GDM1 (cell line): ENCODE measurements at regions not wholly inside any gene's neighbourhood (a gene's known extent, or its start where the extent isn't known, plus 50 kb on each side); places are given as distances from the start of the nearest gene placed in this dataset.
"Not testable (repeated sequence)": the region's sequence is repeated elsewhere in the genome, so short reads cannot be mapped to it uniquely, and the experiment has no call there.

ENCODE experiments used
- DNase-seq: peaks from one replicate; lab custom pipeline; 2025; lab: John Stamatoyannopoulos, UW

GRCh38 chr3:187795207-187795960 is 50.1 kb upstream of the BCL6 start:
- no peak for DNase-seq

- DNase-seq, result no peak
Measured at GRCh38 chr3:187798126-187798525, 52.9 kb upstream of the BCL6 start.

GRCh38 chr3:187798531-187799530 is 53.6 kb upstream of the BCL6 start:
- no peak for DNase-seq

GRCh38 chr3:187799942-187800641 is 54.8 kb upstream of the BCL6 start:
- DNase-seq, result no peak

GRCh38 chr3:187801152-187801551 is 55.9 kb upstream of the BCL6 start:
- no peak for DNase-seq

- DNase-seq, result no peak
Measured at GRCh38 chr3:187802203-187802927, 57.1 kb upstream of the BCL6 start.

GRCh38 chr3:187802928-187803259 is 57.6 kb upstream of the BCL6 start:
- no peak for DNase-seq

GRCh38 chr3:187804120-187804744 is 59.0 kb upstream of the BCL6 start:
- no peak for DNase-seq

DNA sequence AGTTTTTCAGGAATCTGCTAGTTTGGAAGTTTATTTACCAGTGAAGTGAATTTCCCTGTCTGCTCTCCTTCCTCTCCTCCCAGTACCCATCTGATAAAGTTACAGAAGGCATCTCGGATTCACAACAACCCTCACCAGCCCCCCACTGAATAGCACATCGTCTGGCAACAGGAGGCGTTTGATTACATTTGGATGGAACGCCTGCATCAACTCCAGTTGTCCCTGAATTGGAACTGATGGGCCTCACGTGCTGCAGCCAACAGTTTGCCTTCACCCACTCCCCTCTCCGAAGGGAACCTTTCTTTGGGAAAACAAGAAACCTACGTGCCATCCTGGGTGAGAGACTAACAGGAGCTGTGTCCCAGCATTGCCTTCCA is 59.5 kb upstream of the BCL6 start:
- no peak for DNase-seq

GRCh38 chr3:187805774-187806173 is 60.5 kb upstream of the BCL6 start:
- no peak for DNase-seq

- DNase-seq, result no peak
Measured at GRCh38 chr3:187807086-187807862, 62.0 kb upstream of the BCL6 start.

DNA sequence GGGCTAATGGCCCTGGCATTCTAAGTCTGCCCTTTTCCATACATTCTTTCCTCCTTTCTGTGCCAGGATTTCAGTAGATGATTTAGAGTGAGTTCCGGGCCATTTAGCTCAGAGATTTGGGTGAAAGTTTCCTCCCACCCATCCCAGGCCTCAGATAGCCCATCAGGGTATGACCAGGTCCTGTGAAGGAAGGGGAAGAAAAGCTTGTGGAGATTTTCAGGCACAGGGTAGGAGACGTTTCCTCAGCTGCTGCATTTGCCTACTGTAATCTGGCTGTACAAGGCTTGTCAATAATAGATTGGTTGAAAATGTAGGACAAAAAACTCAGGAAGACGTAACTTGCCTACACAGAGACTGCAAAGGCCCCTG is 63.2 kb upstream of the BCL6 start:
- no peak for DNase-seq

DNA sequence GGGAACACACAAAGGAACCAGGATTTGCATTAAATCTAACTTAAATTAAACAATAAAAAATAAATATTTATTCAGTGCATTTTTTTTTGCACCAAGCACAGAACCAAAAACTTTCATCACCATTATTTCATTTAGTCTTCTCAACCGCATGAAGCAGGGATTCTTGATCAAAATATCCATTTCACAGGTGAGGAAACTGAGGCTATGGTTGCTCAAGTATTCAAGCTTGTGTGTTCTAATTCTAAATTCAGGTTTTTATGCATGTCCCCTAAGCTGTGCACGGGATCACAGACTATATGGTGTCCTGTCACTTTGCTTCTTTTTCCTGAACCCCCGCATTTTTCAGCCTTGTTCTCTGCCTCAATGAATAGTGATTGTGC is 64.3 kb upstream of the BCL6 start:
- no peak for DNase-seq

DNA sequence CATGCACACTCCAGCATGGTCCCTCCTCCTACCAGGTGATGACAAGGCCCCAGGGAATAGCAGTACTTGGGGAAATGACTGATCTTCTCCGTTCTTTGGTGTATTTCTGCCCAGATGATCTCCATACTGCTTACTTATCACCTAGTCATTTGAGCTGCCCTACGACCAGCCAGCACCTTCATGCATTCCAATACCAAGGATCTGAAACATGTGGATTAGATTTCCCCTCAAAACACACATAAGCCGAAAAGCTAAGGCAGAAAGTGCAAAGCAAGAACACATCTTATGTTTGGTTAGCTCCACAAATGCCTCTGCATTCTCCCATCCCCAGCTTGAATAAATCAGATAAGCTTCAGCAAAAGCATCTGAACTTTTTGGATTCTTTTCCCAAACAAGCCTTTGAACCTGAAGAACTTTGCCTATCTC is 64.8 kb upstream of the BCL6 start:
- no peak for DNase-seq

DNA sequence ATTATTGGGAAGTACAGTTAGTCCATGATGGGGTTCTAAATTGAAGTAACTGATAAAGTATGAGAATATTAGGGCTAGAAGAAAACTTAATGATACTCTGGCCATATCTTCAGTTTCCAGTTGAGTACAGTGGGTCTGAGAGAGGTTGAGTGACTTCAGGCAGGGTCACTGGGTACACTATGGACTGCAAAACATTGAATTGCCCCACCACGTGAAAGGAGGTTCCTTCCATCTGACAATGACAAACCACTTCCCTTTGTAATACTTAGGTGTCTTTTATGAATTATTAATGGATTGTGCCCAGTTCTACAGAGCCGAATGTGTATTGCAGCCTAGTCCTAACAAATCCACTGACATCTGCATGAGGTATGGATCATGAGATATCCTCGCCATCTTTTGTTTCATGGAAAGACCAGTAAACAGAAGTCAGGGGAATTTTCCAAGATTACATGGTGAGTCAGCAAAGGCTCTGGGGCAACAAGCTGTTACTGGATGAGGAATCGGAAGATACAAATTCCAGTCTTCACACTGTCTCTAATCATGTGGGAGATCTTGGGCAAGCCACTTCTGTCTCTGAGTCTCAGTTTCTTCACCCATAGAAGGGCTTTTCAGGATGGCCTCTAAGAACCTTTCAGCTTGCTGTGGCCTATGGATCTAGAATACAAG is 66.5 kb upstream of the BCL6 start:
- DNase-seq, result no peak

GRCh38 chr3:187812496-187812895 is 67.2 kb upstream of the BCL6 start:
- DNase-seq, result no peak

DNA sequence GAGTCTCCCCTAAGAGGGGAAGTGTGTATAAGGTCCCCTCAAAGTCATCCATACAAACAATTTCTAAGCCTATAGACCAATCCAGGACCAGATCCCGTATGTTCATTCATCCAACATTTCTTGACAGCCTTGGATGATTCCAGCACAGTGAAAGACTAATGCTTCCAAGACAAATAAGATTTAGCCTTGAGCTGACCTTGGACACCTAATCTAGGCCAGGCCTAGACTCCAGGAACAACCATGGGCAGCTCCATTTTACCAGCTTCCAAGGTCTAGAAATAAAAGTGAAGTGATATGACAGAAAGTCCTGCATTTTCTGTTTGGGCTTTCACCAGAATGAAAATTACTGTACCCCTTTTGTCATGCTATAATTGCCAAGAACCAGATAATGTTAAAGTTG is 67.9 kb upstream of the BCL6 start:
- no peak for DNase-seq

GRCh38 chr3:187817766-187818165 is 72.5 kb upstream of the BCL6 start:
- not testable (repeated sequence) for DNase-seq

GRCh38 chr3:187821616-187822317 is 76.5 kb upstream of the BCL6 start:
- no peak for DNase-seq

DNA sequence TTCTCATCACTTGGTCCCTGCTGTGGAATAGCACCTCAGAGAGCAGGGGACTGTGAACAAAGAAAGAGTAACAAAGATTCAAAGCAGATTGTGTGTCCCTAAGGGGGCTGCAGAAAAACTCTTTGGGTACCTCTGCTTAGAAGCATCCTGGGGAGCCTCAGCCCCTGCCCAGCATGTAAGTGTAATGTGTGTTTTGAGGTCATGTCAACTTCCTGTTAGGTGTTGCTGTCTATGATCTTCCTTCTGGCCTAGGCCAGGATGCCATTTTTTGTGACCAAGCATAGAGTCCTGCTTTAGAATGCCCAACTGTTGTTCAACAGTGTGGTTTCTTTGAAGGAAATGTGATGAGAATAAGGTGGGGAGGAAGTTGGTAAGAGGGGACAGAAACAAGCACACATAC is 77.1 kb upstream of the BCL6 start:
- no peak for DNase-seq
